Neural cell (in vitro differentiated cells): ENCODE measurements at regions not wholly inside any gene's neighbourhood (a gene's known extent, or its start where the extent isn't known, plus 50 kb on each side); places are given as distances from the start of the nearest gene placed in this dataset.

ENCODE experiments used
- H2AFZ ChIP-seq: fragments of 200-600, 300-800 bp; sonication (generic), shearing (Covaris generic); 2 replicates; pipeline ENCODE4 v1.6.0; 2014; ENCODE audit warnings: low read depth, mild to moderate bottlenecking, antibody characterized with exemption, low read length, moderate library complexity
- H3F3A ChIP-seq: fragments of 200-600 bp; shearing (Covaris generic); 2 replicates; pipeline ENCODE4 v1.6.1; 2016; ENCODE audit warnings: mild to moderate bottlenecking, moderate library complexity, mixed read lengths, antibody characterized with exemption, low read length; ENCODE audit not compliant: insufficient read depth, poor library complexity, severe bottlenecking
- H3K27ac ChIP-seq: fragments of 200-600, 300-800 bp; sonication (generic), shearing (Covaris generic); 2 replicates; pipeline ENCODE4 v1.5.1; 2014; ENCODE audit warnings: mild to moderate bottlenecking, low read length, moderate library complexity
- H3K27me3 ChIP-seq: fragments of 300-800, 200-600 bp; sonication (generic), shearing (Covaris generic); 2 replicates; pipeline ENCODE4 v1.6.0; 2014; ENCODE audit warnings: mild to moderate bottlenecking, low read depth, low read length, moderate library complexity; ENCODE audit not compliant: insufficient read depth
- H3K36me3 ChIP-seq: fragments of 300-800, 200-600 bp; sonication (generic), shearing (Covaris generic); 2 replicates; pipeline ENCODE4 v1.5.1; 2014; ENCODE audit warnings: mild to moderate bottlenecking, antibody characterized with exemption, low read length, moderate library complexity; ENCODE audit not compliant: insufficient read depth
- H3K4me2 ChIP-seq: fragments of 300-800, 200-600 bp; sonication (generic), shearing (Covaris generic); 2 replicates; pipeline ENCODE4 v1.6.0; 2014; ENCODE audit warnings: mild to moderate bottlenecking, low read length
- H3K4me3 ChIP-seq: fragments of 300-800, 200-600 bp; sonication (generic), shearing (Covaris generic); 2 replicates; pipeline ENCODE4 v1.5.1; 2014; ENCODE audit warnings: mild to moderate bottlenecking, low read length, moderate library complexity
- H3K79me2 ChIP-seq: fragments of 200-600 bp; shearing (Covaris generic); replicated peaks from 2 replicates; pipeline ENCODE4 v1.6.0; 2014; ENCODE audit warnings: mild to moderate bottlenecking, low read length, moderate library complexity; ENCODE audit not compliant: insufficient read depth
- H3K9ac ChIP-seq: fragments of 300-800, 200-600 bp; sonication (generic), shearing (Covaris generic); 2 replicates; pipeline ENCODE4 v1.6.1; 2016; ENCODE audit warnings: mild to moderate bottlenecking, low read length, mixed read lengths
- H3K9me2 ChIP-seq: fragments of 200-600 bp; shearing (Covaris generic); 2 replicates; pipeline ENCODE4 v1.6.1; 2016; ENCODE audit warnings: mild to moderate bottlenecking, low read length, mixed read lengths; ENCODE audit not compliant: insufficient read depth
- H3K9me3 ChIP-seq: fragments of 200-600, 300-800 bp; sonication (generic), shearing (Covaris generic); 2 replicates; pipeline ENCODE4 v1.6.1; 2016; ENCODE audit warnings: mild to moderate bottlenecking, mixed run types, low read length, moderate library complexity, mixed read lengths
- H4K20me1 ChIP-seq: fragments of 200-600 bp; shearing (Covaris generic); 2 replicates; pipeline ENCODE4 v1.6.1; 2016; ENCODE audit warnings: mild to moderate bottlenecking, mixed run types; ENCODE audit not compliant: insufficient read depth
- CTCF ChIP-seq: fragments of 450-650 bp; IDR thresholded peaks from 2 replicates; pipeline ENCODE4 v1.5.1; 2014; ENCODE audit warnings: antibody characterized with exemption, mild to moderate bottlenecking, moderate library complexity; ENCODE audit not compliant: poor library complexity, severe bottlenecking
- EP300 ChIP-seq: fragments of 450-650 bp; conservative IDR thresholded peaks from 2 replicates; pipeline ENCODE4 v1.6.1; 2014; ENCODE audit warnings: antibody characterized with exemption, mild to moderate bottlenecking, moderate library complexity; ENCODE audit not compliant: poor library complexity, severe bottlenecking
- EZH2 ChIP-seq: fragments of 200-600, 300-800 bp; shearing (Covaris generic), sonication (generic); IDR thresholded peaks from 2 replicates; pipeline ENCODE4 v1.6.1; 2014; ENCODE audit warnings: antibody characterized with exemption, low read length, borderline replicate concordance, mild to moderate bottlenecking; ENCODE audit not compliant: insufficient read depth, poor library complexity, severe bottlenecking
- MXI1 ChIP-seq: fragments of 450-650 bp; conservative IDR thresholded peaks from 2 replicates; pipeline ENCODE4 v1.6.1; 2014; ENCODE audit warnings: antibody characterized with exemption, mild to moderate bottlenecking; ENCODE audit not compliant: poor library complexity, severe bottlenecking
- POLR2AphosphoS5 ChIP-seq: IDR thresholded peaks from 2 replicates; pipeline ENCODE4 v1.6.1; 2012
- RAD21 ChIP-seq: fragments of 450-650 bp; conservative IDR thresholded peaks from 2 replicates; pipeline ENCODE4 v1.6.1; 2014; ENCODE audit warnings: antibody characterized with exemption, mild to moderate bottlenecking, moderate library complexity
- REST ChIP-seq: IDR thresholded peaks from 2 replicates; pipeline ENCODE4 v1.6.1; 2012; ENCODE audit warnings: borderline replicate concordance
- SMC3 ChIP-seq: fragments of 450-650 bp; conservative IDR thresholded peaks from 2 replicates; pipeline ENCODE4 v1.6.1; 2014; ENCODE audit warnings: antibody characterized with exemption, mild to moderate bottlenecking, moderate library complexity; ENCODE audit not compliant: poor library complexity
- TAF1 ChIP-seq: IDR thresholded peaks from 2 replicates; pipeline ENCODE4 v1.6.1; 2012; ENCODE audit warnings: low read depth

- Histone ChIP-seq H2AFZ (no peak overlapping the region), H3K9me3 (no peaks in the 10 kb centered on the region), H3K9ac (no peak overlapping the region), H3K36me3 (no peaks in the 10 kb centered on the region), H3K9me2 (no peaks in the 10 kb centered on the region), H3K4me2 (no peak overlapping the region), H4K20me1 (no peaks in the 10 kb centered on the region), H3K79me2 (no peaks in the 10 kb centered on the region), H3K27me3 (no peaks in the 10 kb centered on the region), H3K27ac (no peak overlapping the region), H3F3A (no peaks in the 10 kb centered on the region), H3K4me3 (no peak overlapping the region)
- TF ChIP-seq TAF1 (no peak), REST (no peak), SMC3 (no peak), POLR2AphosphoS5 (no peak), RAD21 (no peak), CTCF (no peak), MXI1 (no peak), EP300 (no peak), EZH2 (no peak)
Observed at GRCh38 chr18:27461957-27462356, 276.8 kb upstream of the CHST9 start.

GRCh38 chr18:27449104-27449503, 264.0 kb upstream of the CHST9 start:
- no peak for TF ChIP-seq POLR2AphosphoS5
- no peak for TF ChIP-seq MXI1
- H3K36me3 ChIP-seq = no peaks in the 10 kb centered on the region
- no peak overlapping the region for H3K4me3 ChIP-seq
- no peak overlapping the region for H3K27ac ChIP-seq
- no peaks in the 10 kb centered on the region for H3K27me3 ChIP-seq
- no peaks in the 10 kb centered on the region for H4K20me1 ChIP-seq
- H3K9me3 ChIP-seq = no peaks in the 10 kb centered on the region
- no peaks in the 10 kb centered on the region for H3K79me2 ChIP-seq
- no peaks in the 10 kb centered on the region for H3F3A ChIP-seq
- H3K4me2 ChIP-seq = no peak overlapping the region
- H3K9ac ChIP-seq = no peak overlapping the region
- no peak overlapping the region for H2AFZ ChIP-seq
- H3K9me2 ChIP-seq = no peaks in the 10 kb centered on the region

GRCh38 chr18:27447930-27448329, 262.8 kb upstream of the CHST9 start:
- H3K79me2 ChIP-seq = no peaks in the 10 kb centered on the region
- no peak overlapping the region for H3K27ac ChIP-seq
- H3K27me3 ChIP-seq = no peaks in the 10 kb centered on the region
- H3K9me3 ChIP-seq = no peaks in the 10 kb centered on the region
- H4K20me1 ChIP-seq = no peaks in the 10 kb centered on the region
- no peaks in the 10 kb centered on the region for H3K9me2 ChIP-seq
- H3K9ac ChIP-seq = no peak overlapping the region
- TF ChIP-seq REST (no peak), POLR2AphosphoS5 (no peak), EP300 (no peak), SMC3 (no peak), MXI1 (no peak), RAD21 (no peak), CTCF (no peak), EZH2 (no peak), TAF1 (no peak)
- no peak overlapping the region for H3K4me2 ChIP-seq
- no peaks in the 10 kb centered on the region for H3F3A ChIP-seq
- H3K4me3 ChIP-seq = no peak overlapping the region
- no peak overlapping the region for H2AFZ ChIP-seq
- H3K36me3 ChIP-seq = no peaks in the 10 kb centered on the region
